A549 (cell line): ENCODE measurements at regions not wholly inside any gene's neighbourhood (a gene's known extent, or its start where the extent isn't known, plus 50 kb on each side); places are given as distances from the start of the nearest gene placed in this dataset.

ENCODE experiments used
- EP300 ChIP-seq, 2 experiments: fragments of >200 bp; sonication (Bioruptor Twin); formaldehyde crosslinking; IDR thresholded peaks; 2 replicates in 1 of 2; 3 replicates in 1 of 2; pipeline ENCODE4 v1.6.1; 2016 to 2017
- HDAC2 ChIP-seq: fragments of 200-600 bp; sonication (generic); IDR thresholded peaks from 2 replicates; pipeline ENCODE4 v1.6.1; 2016
- JUN ChIP-seq, 2 experiments: fragments of >200 bp; sonication (Bioruptor Twin); formaldehyde crosslinking; IDR thresholded peaks; 2 replicates in 1 of 2; 3 replicates in 1 of 2; pipeline ENCODE4 v1.6.1; 2016 to 2017
- PHF8 ChIP-seq: fragments of 200-600 bp; sonication (generic); IDR thresholded peaks from 2 replicates; pipeline ENCODE4 v1.6.1; 2016; ENCODE audit warnings: low read depth, mild to moderate bottlenecking, antibody characterized with exemption, moderate library complexity, borderline replicate concordance
- POLR2A ChIP-seq: IDR thresholded peaks from 2 replicates; pipeline ENCODE4 v1.6.1; 2012; ENCODE audit warnings: mild to moderate bottlenecking, low read length
- RAD21 ChIP-seq, 2 experiments: fragments of >200 bp in 1 of 2; sonication (Bioruptor Twin) in 1 of 2; formaldehyde crosslinking in 1 of 2; IDR thresholded peaks in 1 of 2; conservative IDR thresholded peaks in 1 of 2; 2 replicates in 1 of 2; 3 replicates in 1 of 2; pipeline ENCODE4 v1.6.1; 2012 to 2018; ENCODE audit warnings: inconsistent platforms in 1 of 2
- SMC3 ChIP-seq: fragments of >200 bp; sonication (Bioruptor Twin); formaldehyde crosslinking; IDR thresholded peaks from 3 replicates; pipeline ENCODE4 v1.6.1; 2018; ENCODE audit warnings: inconsistent platforms
- SREBF2 ChIP-seq: fragments of 450-650 bp; IDR thresholded peaks from 2 replicates; pipeline ENCODE4 v1.6.1; 2014; ENCODE audit warnings: mild to moderate bottlenecking, moderate library complexity
- ZFP36 ChIP-seq: fragments of 450-650 bp; IDR thresholded peaks from 2 replicates; pipeline ENCODE4 v1.6.1; 2014; ENCODE audit warnings: borderline replicate concordance; ENCODE audit not compliant: partially characterized antibody
- TF ChIP-seq, protein P1 (sequence below): fragments of >200 bp; sonication (Bioruptor Twin); formaldehyde crosslinking; IDR thresholded peaks from 3 replicates; pipeline ENCODE4 v1.5.1; 2016
- TF ChIP-seq, protein P2 (sequence below): fragments of 150-350 bp; IDR thresholded peaks from 2 replicates; pipeline ENCODE4 v1.6.1; 2014; ENCODE audit warnings: low read depth, mild to moderate bottlenecking, low read length
- TF ChIP-seq, protein P3 (sequence below): fragments of 200-600 bp; sonication (generic); IDR thresholded peaks from 2 replicates; pipeline ENCODE4 v1.6.1; 2016; ENCODE audit warnings: antibody characterized with exemption, mild to moderate bottlenecking, moderate library complexity
- TF ChIP-seq, protein P4 (sequence below): IDR thresholded peaks from 2 replicates; pipeline ENCODE4 v1.6.1; 2012

DNA sequence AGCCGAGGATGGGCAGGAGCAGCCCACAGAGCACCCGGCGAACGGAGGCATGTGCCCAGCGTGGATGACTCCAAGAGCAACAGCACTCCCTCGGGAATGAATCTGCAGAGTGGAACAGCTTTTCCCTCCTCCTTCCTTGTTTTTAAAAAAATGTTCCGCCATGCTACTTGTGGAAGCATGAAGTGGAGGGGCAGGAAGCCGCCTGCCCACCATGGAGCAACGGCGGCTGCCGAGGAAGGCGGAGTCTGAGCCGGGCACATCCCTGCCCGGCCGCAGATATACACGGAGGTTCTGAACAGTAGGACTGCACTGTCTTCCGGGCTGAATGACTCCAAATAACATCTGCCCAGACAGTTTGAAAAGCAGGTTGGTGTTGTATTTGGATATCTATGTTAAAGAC lies 65.2 kb downstream of the SOX1 start:
- TF ChIP-seq, protein P1, sequence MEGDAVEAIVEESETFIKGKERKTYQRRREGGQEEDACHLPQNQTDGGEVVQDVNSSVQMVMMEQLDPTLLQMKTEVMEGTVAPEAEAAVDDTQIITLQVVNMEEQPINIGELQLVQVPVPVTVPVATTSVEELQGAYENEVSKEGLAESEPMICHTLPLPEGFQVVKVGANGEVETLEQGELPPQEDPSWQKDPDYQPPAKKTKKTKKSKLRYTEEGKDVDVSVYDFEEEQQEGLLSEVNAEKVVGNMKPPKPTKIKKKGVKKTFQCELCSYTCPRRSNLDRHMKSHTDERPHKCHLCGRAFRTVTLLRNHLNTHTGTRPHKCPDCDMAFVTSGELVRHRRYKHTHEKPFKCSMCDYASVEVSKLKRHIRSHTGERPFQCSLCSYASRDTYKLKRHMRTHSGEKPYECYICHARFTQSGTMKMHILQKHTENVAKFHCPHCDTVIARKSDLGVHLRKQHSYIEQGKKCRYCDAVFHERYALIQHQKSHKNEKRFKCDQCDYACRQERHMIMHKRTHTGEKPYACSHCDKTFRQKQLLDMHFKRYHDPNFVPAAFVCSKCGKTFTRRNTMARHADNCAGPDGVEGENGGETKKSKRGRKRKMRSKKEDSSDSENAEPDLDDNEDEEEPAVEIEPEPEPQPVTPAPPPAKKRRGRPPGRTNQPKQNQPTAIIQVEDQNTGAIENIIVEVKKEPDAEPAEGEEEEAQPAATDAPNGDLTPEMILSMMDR: no peak
- TF ChIP-seq PHF8 (no peak), JUN (IDR thresholded peaks at IDR 0.05) (no peak), POLR2A (no peak), HDAC2 (no peak), EP300 (IDR thresholded peaks at IDR 0.05) (no peak), RAD21 (conservative IDR thresholded peaks at IDR 0.05 in 1 of 2, IDR thresholded peaks at IDR 0.05 in 1 of 2) (no peak), SMC3 (no peak), SREBF2 (no peak), ZFP36 (no peak)
- TF ChIP-seq, protein P2, sequence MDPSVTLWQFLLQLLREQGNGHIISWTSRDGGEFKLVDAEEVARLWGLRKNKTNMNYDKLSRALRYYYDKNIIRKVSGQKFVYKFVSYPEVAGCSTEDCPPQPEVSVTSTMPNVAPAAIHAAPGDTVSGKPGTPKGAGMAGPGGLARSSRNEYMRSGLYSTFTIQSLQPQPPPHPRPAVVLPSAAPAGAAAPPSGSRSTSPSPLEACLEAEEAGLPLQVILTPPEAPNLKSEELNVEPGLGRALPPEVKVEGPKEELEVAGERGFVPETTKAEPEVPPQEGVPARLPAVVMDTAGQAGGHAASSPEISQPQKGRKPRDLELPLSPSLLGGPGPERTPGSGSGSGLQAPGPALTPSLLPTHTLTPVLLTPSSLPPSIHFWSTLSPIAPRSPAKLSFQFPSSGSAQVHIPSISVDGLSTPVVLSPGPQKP: no peak
- TF ChIP-seq, protein P3, sequence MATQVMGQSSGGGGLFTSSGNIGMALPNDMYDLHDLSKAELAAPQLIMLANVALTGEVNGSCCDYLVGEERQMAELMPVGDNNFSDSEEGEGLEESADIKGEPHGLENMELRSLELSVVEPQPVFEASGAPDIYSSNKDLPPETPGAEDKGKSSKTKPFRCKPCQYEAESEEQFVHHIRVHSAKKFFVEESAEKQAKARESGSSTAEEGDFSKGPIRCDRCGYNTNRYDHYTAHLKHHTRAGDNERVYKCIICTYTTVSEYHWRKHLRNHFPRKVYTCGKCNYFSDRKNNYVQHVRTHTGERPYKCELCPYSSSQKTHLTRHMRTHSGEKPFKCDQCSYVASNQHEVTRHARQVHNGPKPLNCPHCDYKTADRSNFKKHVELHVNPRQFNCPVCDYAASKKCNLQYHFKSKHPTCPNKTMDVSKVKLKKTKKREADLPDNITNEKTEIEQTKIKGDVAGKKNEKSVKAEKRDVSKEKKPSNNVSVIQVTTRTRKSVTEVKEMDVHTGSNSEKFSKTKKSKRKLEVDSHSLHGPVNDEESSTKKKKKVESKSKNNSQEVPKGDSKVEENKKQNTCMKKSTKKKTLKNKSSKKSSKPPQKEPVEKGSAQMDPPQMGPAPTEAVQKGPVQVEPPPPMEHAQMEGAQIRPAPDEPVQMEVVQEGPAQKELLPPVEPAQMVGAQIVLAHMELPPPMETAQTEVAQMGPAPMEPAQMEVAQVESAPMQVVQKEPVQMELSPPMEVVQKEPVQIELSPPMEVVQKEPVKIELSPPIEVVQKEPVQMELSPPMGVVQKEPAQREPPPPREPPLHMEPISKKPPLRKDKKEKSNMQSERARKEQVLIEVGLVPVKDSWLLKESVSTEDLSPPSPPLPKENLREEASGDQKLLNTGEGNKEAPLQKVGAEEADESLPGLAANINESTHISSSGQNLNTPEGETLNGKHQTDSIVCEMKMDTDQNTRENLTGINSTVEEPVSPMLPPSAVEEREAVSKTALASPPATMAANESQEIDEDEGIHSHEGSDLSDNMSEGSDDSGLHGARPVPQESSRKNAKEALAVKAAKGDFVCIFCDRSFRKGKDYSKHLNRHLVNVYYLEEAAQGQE: no peak
- TF ChIP-seq, protein P4, sequence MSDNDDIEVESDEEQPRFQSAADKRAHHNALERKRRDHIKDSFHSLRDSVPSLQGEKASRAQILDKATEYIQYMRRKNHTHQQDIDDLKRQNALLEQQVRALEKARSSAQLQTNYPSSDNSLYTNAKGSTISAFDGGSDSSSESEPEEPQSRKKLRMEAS: no peak
